NOMO-1 treated with dmso at 0.1 percent for 144 hours (cell line): ENCODE measurements at regions not wholly inside any gene's neighbourhood (a gene's known extent, or its start where the extent isn't known, plus 50 kb on each side); places are given as distances from the start of the nearest gene placed in this dataset.
A peak's percentile ranks its signal among the peaks of the same experiment; 100 is the strongest.
"Not testable (repeated sequence)": the region's sequence is repeated elsewhere in the genome, so short reads cannot be mapped to it uniquely, and the experiment has no call there.

Experiments used
- DNase-seq: peaks from one replicate; lab custom pipeline; 2025; ENCODE audit not compliant: unreplicated experiment; lab: John Stamatoyannopoulos, UW

GRCh38 chr12:4158306-4158705 is 115.3 kb upstream of the CCND2 start:
- DNase-seq: no peak

GRCh38 chr12:4157122-4157521 is 116.4 kb upstream of the CCND2 start:
- DNase-seq: no peak

GRCh38 chr12:4156317-4156716 is 117.2 kb upstream of the CCND2 start:
- no peak for DNase-seq

- DNase-seq: no peak
Measured at GRCh38 chr12:4154672-4155225, 118.8 kb upstream of the CCND2 start.

- DNase-seq: no peak
Measured at GRCh38 chr12:4153343-4153892, 120.1 kb upstream of the CCND2 start.

- DNase-seq: no peak
Measured at GRCh38 chr12:4152145-4152795, 121.3 kb upstream of the CCND2 start.

- no peak for DNase-seq
Measured at GRCh38 chr12:4151362-4152121, 122.0 kb upstream of the CCND2 start.

GRCh38 chr12:4150355-4150754 is 123.2 kb upstream of the CCND2 start:
- not testable (repeated sequence) for DNase-seq

- peak; percentile 17 for DNase-seq
Measured at GRCh38 chr12:4148418-4149056, 125.0 kb upstream of the CCND2 start.

GRCh38 chr12:4147031-4147481 is 126.5 kb upstream of the CCND2 start:
- no peak for DNase-seq

- no peak for DNase-seq
Measured at GRCh38 chr12:4145990-4146859, 127.3 kb upstream of the CCND2 start.

- no peak for DNase-seq
Measured at GRCh38 chr12:4144676-4145075, 128.9 kb upstream of the CCND2 start.

GRCh38 chr12:4143896-4144295 is 129.7 kb upstream of the CCND2 start:
- no peak for DNase-seq

GRCh38 chr12:4141348-4142270 is 132.0 kb upstream of the CCND2 start:
- no peak for DNase-seq

- no peak for DNase-seq
Measured at GRCh38 chr12:4140581-4141301, 132.8 kb upstream of the CCND2 start.

GRCh38 chr12:4139191-4139590 is 134.4 kb upstream of the CCND2 start:
- no peak for DNase-seq

GRCh38 chr12:4138532-4138931 is 135.0 kb upstream of the CCND2 start:
- not testable (repeated sequence) for DNase-seq

- DNase-seq: no peak
Measured at GRCh38 chr12:4138051-4138450, 135.5 kb upstream of the CCND2 start.

- DNase-seq: no peak
Measured at GRCh38 chr12:4137441-4137840, 136.1 kb upstream of the CCND2 start.
